WTC11 (cell line): ENCODE measurements at regions not wholly inside any gene's neighbourhood (a gene's known extent, or its start where the extent isn't known, plus 50 kb on each side); places are given as distances from the start of the nearest gene placed in this dataset.
"Not testable (repeated sequence)": the region's sequence is repeated elsewhere in the genome, so short reads cannot be mapped to it uniquely, and the experiment has no call there.

Experiments used
- ATAC-seq: fragments of 200-7000 bp; cut with Tn5 transposase; 2 replicates; pipeline ENCODE4 v1.10.0; 2021; ENCODE audit warnings: mild to moderate bottlenecking, moderate library complexity
- CTCF ChIA-PET: fragments of 300-600 bp; sonication (Branson Sonifier 250); formaldehyde crosslinking; loops from one replicate; lab custom pipeline; 2021; ENCODE audit warnings: antibody characterized with exemption; lab: Charles Lee
- POLR2A ChIA-PET: fragments of 350-600 bp; sonication (Branson Sonifier 250); formaldehyde crosslinking; loops from one replicate; lab custom pipeline; 2021; ENCODE audit warnings: antibody characterized with exemption; lab: Charles Lee
- DNase-seq: peaks from one replicate; pipeline ENCODE4 v3.0.0; 2021; ENCODE audit warnings: low spot score
- H3K27ac Mint-ChIP-seq: 2 replicates; pipeline ENCODE4 v1.8.0; 2021; ENCODE audit warnings: mixed read lengths
- H3K27me3 Mint-ChIP-seq: 2 replicates; pipeline ENCODE4 v1.8.0; 2021; ENCODE audit warnings: low read depth, mild to moderate bottlenecking, moderate library complexity, mixed read lengths
- H3K36me3 Mint-ChIP-seq: 2 replicates; pipeline ENCODE4 v1.8.0; 2021; ENCODE audit warnings: mixed read lengths
- H3K4me1 Mint-ChIP-seq: 2 replicates; pipeline ENCODE4 v1.8.0; 2022; ENCODE audit warnings: mixed read lengths
- H3K4me3 Mint-ChIP-seq: 2 replicates; pipeline ENCODE4 v1.8.0; 2021; ENCODE audit warnings: mild to moderate bottlenecking, moderate library complexity, mixed read lengths
- H3K9me3 Mint-ChIP-seq: 2 replicates; pipeline ENCODE4 v1.8.0; 2021; ENCODE audit warnings: mixed read lengths
- AFF4 ChIP-seq: sonication (generic); formaldehyde crosslinking; IDR thresholded peaks from 2 replicates; pipeline ENCODE4 v1.8.1; 2023; ENCODE audit warnings: mild to moderate bottlenecking, missing genetic modification reagents, borderline replicate concordance
- ATF1 ChIP-seq: sonication (generic); formaldehyde crosslinking; IDR thresholded peaks from 2 replicates; pipeline ENCODE4 v1.8.1; 2023; ENCODE audit warnings: mild to moderate bottlenecking, moderate library complexity, missing genetic modification reagents
- CDX4 ChIP-seq: fragments of 250-450 bp; sonication (Bioruptor Pico); IDR thresholded peaks from 2 replicates; pipeline ENCODE4 v1.9.0; 2021; ENCODE audit warnings: moderate library complexity, mild to moderate bottlenecking, inconsistent platforms, borderline replicate concordance
- CREM ChIP-seq: sonication (generic); formaldehyde crosslinking; IDR thresholded peaks from 2 replicates; pipeline ENCODE4 v1.8.1; 2022; ENCODE audit warnings: mild to moderate bottlenecking, missing genetic modification reagents, moderate library complexity
- FOXJ3 ChIP-seq: sonication (generic); formaldehyde crosslinking; IDR thresholded peaks from 2 replicates; pipeline ENCODE4 v1.9.0; 2021; ENCODE audit warnings: missing genetic modification reagents, mild to moderate bottlenecking, borderline replicate concordance
- GTF2I ChIP-seq: fragments of 250-450 bp; sonication (Bioruptor Pico); conservative IDR thresholded peaks from 2 replicates; pipeline ENCODE4 v1.4.0; 2021; ENCODE audit warnings: mild to moderate bottlenecking
- NFYB ChIP-seq: sonication (generic); formaldehyde crosslinking; conservative IDR thresholded peaks from 2 replicates; pipeline ENCODE4 v1.8.0; 2022; ENCODE audit warnings: low read depth, missing genetic modification reagents
- SMAD3 ChIP-seq: sonication (generic); formaldehyde crosslinking; IDR thresholded peaks from 2 replicates; pipeline ENCODE4 v1.8.0; 2022; ENCODE audit warnings: missing genetic modification reagents, mild to moderate bottlenecking, borderline replicate concordance
- SP1 ChIP-seq: sonication (generic); formaldehyde crosslinking; conservative IDR thresholded peaks from 2 replicates; pipeline ENCODE4 v1.8.1; 2022; ENCODE audit warnings: missing genetic modification reagents
- TEAD1 ChIP-seq: sonication (generic); formaldehyde crosslinking; IDR thresholded peaks from 2 replicates; pipeline ENCODE4 v1.8.0; 2022; ENCODE audit warnings: mild to moderate bottlenecking, missing genetic modification reagents
- TP53 ChIP-seq: sonication (generic); formaldehyde crosslinking; IDR thresholded peaks from 2 replicates; pipeline ENCODE4 v1.8.1; 2023; ENCODE audit warnings: mild to moderate bottlenecking, missing genetic modification reagents
- TF ChIP-seq, protein P1 (sequence below): fragments of 250-450 bp; sonication (Bioruptor Pico); IDR thresholded peaks from 2 replicates; pipeline ENCODE4 v2.1.2; 2022; ENCODE audit warnings: mild to moderate bottlenecking, moderate library complexity
- TF ChIP-seq, protein P2 (sequence below): sonication (generic); formaldehyde crosslinking; IDR thresholded peaks from 2 replicates; pipeline ENCODE4 v1.8.1; 2022; ENCODE audit warnings: low read depth, missing genetic modification reagents, borderline replicate concordance
- TF ChIP-seq, protein P3 (sequence below): sonication (generic); formaldehyde crosslinking; IDR thresholded peaks from 2 replicates; pipeline ENCODE4 v1.8.1; 2022; ENCODE audit warnings: mild to moderate bottlenecking, moderate library complexity, missing genetic modification reagents

DNA sequence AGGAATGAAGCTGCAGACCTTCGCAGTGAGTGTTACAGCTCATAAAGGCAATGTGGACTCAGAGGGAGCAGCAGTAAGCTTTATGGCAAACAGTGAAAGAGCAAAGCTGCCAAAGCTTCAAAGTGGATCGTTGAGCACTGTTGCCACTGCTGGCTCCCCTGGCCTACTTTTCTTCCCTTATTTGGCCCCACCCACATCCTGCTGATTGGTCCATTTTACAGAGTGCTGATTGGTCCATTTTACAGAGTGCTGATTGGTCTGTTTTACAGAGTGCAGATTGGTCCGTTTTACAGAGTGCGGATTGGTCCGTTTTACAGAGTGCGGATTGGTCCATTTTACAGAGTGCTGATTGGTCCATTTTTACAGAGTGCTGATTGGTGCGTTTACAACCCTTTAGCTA lies 451.9 kb upstream of the NFE2L3 start:
- ATAC-seq = not testable (repeated sequence)

DNA sequence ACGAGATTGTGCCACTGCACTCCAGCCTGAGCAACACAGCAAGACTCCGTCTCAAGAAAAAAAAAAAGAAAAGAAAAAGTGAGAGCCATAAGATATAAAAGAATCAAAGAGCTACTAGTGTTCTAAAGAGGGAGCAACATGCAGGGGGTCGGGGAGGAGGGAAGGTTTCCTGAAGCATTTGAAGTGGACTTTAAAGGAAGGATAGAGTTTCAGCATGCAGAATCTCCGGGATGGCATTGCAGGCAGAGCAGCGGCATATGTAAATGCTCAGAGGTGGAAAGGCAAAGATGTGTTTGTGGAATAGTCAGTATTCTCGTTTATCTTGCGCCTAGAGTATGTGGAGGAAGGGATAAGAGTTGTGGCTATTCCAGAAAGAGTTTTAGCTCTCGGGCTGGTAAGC lies 447.6 kb upstream of the NFE2L3 start:
- POLR2A ChIA-PET = no interaction called here
- peaks cover 11% of the 10 kb centered on the region for H3K4me1 Mint-ChIP-seq
- CTCF ChIA-PET = no interaction called here
- no peak for TF ChIP-seq SP1 (CRISPR knock-in tag)
- no peak for TF ChIP-seq TP53
- no peak for TF ChIP-seq TEAD1 (CRISPR knock-in tag)
- TF ChIP-seq SMAD3 (CRISPR knock-in tag) = no peak
- no peak for TF ChIP-seq FOXJ3 (CRISPR knock-in tag)
- TF ChIP-seq, protein P1, sequence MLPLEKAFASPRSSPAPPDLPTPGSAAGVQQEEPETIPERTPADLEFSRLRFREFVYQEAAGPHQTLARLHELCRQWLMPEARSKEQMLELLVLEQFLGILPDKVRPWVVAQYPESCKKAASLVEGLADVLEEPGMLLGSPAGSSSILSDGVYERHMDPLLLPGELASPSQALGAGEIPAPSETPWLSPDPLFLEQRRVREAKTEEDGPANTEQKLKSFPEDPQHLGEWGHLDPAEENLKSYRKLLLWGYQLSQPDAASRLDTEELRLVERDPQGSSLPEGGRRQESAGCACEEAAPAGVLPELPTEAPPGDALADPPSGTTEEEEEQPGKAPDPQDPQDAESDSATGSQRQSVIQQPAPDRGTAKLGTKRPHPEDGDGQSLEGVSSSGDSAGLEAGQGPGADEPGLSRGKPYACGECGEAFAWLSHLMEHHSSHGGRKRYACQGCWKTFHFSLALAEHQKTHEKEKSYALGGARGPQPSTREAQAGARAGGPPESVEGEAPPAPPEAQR (CRISPR knock-in tag) = no peak
- TF ChIP-seq, all 79 proteins: peak for 0
- Mint-ChIP-seq H3K27ac (no peak overlapping the region), H3K36me3 (peaks cover 28% of the 10 kb centered on the region), H3K27me3 (peaks cover 3% of the 10 kb centered on the region; the same call in 1 of the 2 replicates), H3K9me3 (peaks cover 55% of the 10 kb centered on the region), H3K4me3 (no peak overlapping the region)
- no peak for DNase-seq
- no peak for ATAC-seq

More for the DNA sequence above, 451.9 kb upstream of the NFE2L3 start:
- Mint-ChIP-seq H3K9me3 (peaks cover 34% of the 10 kb centered on the region), H3K4me1 (peaks cover 27% of the 10 kb centered on the region)
- H3K27ac Mint-ChIP-seq, H3K27me3 Mint-ChIP-seq, H3K36me3 Mint-ChIP-seq, H3K4me3 Mint-ChIP-seq, DNase-seq, CTCF ChIA-PET, POLR2A ChIA-PET: not testable (repeated sequence)
- TF ChIP-seq NFYB (CRISPR knock-in tag) = peak; percentile 46

GRCh38 chr7:25706764-25707163 lies 445.2 kb upstream of the NFE2L3 start:
- CTCF ChIA-PET = interaction anchor here (1.1 kb wide), 1 partner anchor 14 kb away, joined by 4 read pairs; no protein-coding TSS in a partner anchor

DNA sequence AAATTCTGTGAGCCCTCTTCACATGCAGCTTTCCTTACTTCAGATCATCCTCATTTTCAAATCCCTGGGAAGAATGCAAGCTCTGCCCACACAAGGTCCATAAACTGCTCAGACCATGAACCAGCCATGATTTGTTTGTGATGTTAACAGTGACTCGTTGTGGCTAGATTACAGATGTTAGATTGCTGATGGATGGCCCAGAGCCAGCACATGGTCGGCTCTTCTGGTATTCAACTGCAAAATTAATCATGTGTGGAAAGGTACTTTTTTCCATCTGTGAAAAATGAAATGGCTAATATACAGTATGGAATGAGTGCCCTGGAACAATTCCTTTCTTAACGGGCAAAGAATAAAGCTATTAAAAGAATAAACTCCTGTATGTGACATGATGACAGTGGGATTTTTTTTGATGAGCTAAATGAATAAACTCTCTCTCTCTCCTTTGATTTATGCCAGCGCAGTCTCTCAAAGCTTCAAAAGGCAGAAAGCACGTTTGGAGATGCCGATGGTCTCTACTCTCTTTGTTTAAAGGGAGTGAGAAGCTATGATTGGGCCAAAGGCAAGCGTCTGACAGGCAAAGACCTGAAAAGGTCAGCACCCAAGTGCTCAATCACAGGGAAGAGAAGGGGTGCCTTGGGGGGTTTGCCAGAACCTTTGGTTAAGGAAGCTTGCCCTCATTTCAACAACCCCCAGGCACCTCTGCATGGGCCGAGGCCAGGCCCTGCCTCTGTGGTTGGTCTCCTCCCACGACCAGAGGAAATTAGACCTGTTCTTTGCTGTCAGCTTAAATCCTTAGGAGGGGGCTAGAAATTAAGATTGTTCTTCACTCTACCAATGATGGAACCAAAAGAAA lies 444.0 kb upstream of the NFE2L3 start:
- Mint-ChIP-seq H3K4me3 (no peak overlapping the region), H3K27ac (no peak overlapping the region), H3K36me3 (peaks cover 18% of the 10 kb centered on the region), H3K4me1 (peaks cover 11% of the 10 kb centered on the region), H3K9me3 (peaks cover 31% of the 10 kb centered on the region), H3K27me3 (peaks cover 3% of the 10 kb centered on the region; the same call in 1 of the 2 replicates)
- ChIA-PET CTCF (interaction anchor here (0.6 to 1.2 kb wide), 3 partner anchors 12 to 1447 kb away, joined by 3 to 4 read pairs (median 4); no protein-coding TSS in a partner anchor), POLR2A (no interaction called here)
- DNase-seq = no peak
- TF ChIP-seq AFF4 (no peak), CREM (CRISPR knock-in tag) (no peak), NFYB (CRISPR knock-in tag) (no peak)
- TF ChIP-seq, protein P2, sequence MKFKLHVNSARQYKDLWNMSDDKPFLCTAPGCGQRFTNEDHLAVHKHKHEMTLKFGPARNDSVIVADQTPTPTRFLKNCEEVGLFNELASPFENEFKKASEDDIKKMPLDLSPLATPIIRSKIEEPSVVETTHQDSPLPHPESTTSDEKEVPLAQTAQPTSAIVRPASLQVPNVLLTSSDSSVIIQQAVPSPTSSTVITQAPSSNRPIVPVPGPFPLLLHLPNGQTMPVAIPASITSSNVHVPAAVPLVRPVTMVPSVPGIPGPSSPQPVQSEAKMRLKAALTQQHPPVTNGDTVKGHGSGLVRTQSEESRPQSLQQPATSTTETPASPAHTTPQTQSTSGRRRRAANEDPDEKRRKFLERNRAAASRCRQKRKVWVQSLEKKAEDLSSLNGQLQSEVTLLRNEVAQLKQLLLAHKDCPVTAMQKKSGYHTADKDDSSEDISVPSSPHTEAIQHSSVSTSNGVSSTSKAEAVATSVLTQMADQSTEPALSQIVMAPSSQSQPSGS (CRISPR knock-in tag) = no peak
- no peak for ATAC-seq

More at GRCh38 chr7:25706764-25707163, 445.2 kb upstream of the NFE2L3 start:
- Mint-ChIP-seq H3K4me1 (peaks cover 11% of the 10 kb centered on the region), H3K4me3 (no peak overlapping the region), H3K9me3 (peaks cover 42% of the 10 kb centered on the region), H3K27ac (no peak overlapping the region)
- ATAC-seq = no peak
- TF ChIP-seq ATF1 (no peak), CDX4 (CRISPR knock-in tag) (no peak), GTF2I (no peak)
- TF ChIP-seq, protein P3, sequence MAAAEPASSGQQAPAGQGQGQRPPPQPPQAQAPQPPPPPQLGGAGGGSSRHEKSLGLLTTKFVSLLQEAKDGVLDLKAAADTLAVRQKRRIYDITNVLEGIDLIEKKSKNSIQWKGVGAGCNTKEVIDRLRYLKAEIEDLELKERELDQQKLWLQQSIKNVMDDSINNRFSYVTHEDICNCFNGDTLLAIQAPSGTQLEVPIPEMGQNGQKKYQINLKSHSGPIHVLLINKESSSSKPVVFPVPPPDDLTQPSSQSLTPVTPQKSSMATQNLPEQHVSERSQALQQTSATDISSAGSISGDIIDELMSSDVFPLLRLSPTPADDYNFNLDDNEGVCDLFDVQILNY (CRISPR knock-in tag) = no peak
- TF ChIP-seq, all 79 proteins: peak for 0
- H3K36me3 Mint-ChIP-seq = peaks cover 22% of the 10 kb centered on the region
- H3K27me3 Mint-ChIP-seq = peaks cover 3% of the 10 kb centered on the region; the same call in 1 of the 2 replicates
- DNase-seq = no peak
- POLR2A ChIA-PET = no interaction called here
